ENCODE measurements at regions not wholly inside any gene's neighbourhood (a gene's known extent, or its start where the extent isn't known, plus 50 kb on each side); places are given as distances from the start of the nearest gene placed in this dataset.

GRCh38 chr4:126969360-126970235 is 663.2 kb upstream of the INTU start:
- intact Hi-C loops (cut with DNase I) = no loop called here
- Histone ChIP-seq H3K4me1 (replicated peaks in 1 of 2) (no peaks in the 10 kb centered on the region), H3K27me3 (no peaks in the 10 kb centered on the region), H3K9me3 (replicated peaks in 1 of 3) (no peaks in the 10 kb centered on the region), H3K4me3 (no peak overlapping the region), H3K36me3 (replicated peaks in 1 of 2) (no peaks in the 10 kb centered on the region), H3K27ac (no peak overlapping the region)
- WGBS, 4 donors = 61 to 83% (median 67%) methylated on average over 6 of the region's 6 CpGs
- TF ChIP-seq CTCF (IDR thresholded peaks at IDR 0.05) (no peak), POLR2A (IDR thresholded peaks at IDR 0.05) (no peak)
- no peak for DNase-seq

GRCh38 chr4:126973201-126973600 is 659.6 kb upstream of the INTU start:
- intact Hi-C loops (cut with DNase I) = no loop called here
- Histone ChIP-seq H3K36me3 (replicated peaks in 1 of 2) (no peaks in the 10 kb centered on the region), H3K4me1 (replicated peaks in 1 of 2) (no peaks in the 10 kb centered on the region), H3K4me3 (no peak overlapping the region), H3K27me3 (no peaks in the 10 kb centered on the region), H3K27ac (no peak overlapping the region), H3K9me3 (replicated peaks in 1 of 3) (no peaks in the 10 kb centered on the region)
- TF ChIP-seq CTCF (IDR thresholded peaks at IDR 0.05) (no peak), POLR2A (IDR thresholded peaks at IDR 0.05) (no peak)
- WGBS, 4 donors = 56 to 79% (median 61%) methylated on average over 1 of the region's 1 CpG
- DNase-seq = no peak

GRCh38 chr4:126976850-126977632 is 655.7 kb upstream of the INTU start:
- intact Hi-C loops (cut with DNase I) = no loop called here
- Histone ChIP-seq H3K4me1 (replicated peaks in 1 of 2) (no peaks in the 10 kb centered on the region), H3K27me3 (no peaks in the 10 kb centered on the region), H3K27ac (no peak overlapping the region), H3K4me3 (no peak overlapping the region), H3K36me3 (replicated peaks in 1 of 2) (no peaks in the 10 kb centered on the region), H3K9me3 (replicated peaks in 1 of 3) (no peaks in the 10 kb centered on the region)
- no peak for TF ChIP-seq POLR2A (IDR thresholded peaks at IDR 0.05)
- TF ChIP-seq CTCF (IDR thresholded peaks at IDR 0.05) = no peak
- DNase-seq = no peak
- WGBS, 4 donors = 41 to 50% (median 46%) methylated on average over 5 of the region's 5 CpGs

- intact Hi-C loops (cut with DNase I) = no loop called here
- no peaks in the 10 kb centered on the region for H3K4me1 ChIP-seq (replicated peaks in 1 of 2)
- H3K4me3 ChIP-seq = no peak overlapping the region
- peaks cover 0 to 4% (median 0%) of the 10 kb centered on the region in 3 donors for H3K9me3 ChIP-seq (replicated peaks in 1 of 3)
- WGBS, 4 donors = 81 to 93% (median 86%) methylated on average over 1 of the region's 1 CpG
- TF ChIP-seq CTCF (IDR thresholded peaks at IDR 0.05) = no peak
- no peaks in the 10 kb centered on the region for H3K27me3 ChIP-seq
- H3K27ac ChIP-seq = no peak overlapping the region
- no peak for DNase-seq
- no peaks in the 10 kb centered on the region for H3K36me3 ChIP-seq (replicated peaks in 1 of 2)
Observed at GRCh38 chr4:126986005-126986404, 646.8 kb upstream of the INTU start.
